Osteocyte (in vitro differentiated cells): ENCODE measurements at regions not wholly inside any gene's neighbourhood (a gene's known extent, or its start where the extent isn't known, plus 50 kb on each side); places are given as distances from the start of the nearest gene placed in this dataset.

Experiments
- DNase-seq: peaks from one replicate; pipeline ENCODE4 v3.0.0; 2021; ENCODE audit warnings: mixed read lengths; ENCODE audit not compliant: unreplicated experiment; ENCODE audit errors: extremely low spot score
- H3K27ac Mint-ChIP-seq: one replicate; pipeline ENCODE4 v1.8.0; 2021; ENCODE audit warnings: mild to moderate bottlenecking, mixed read lengths; ENCODE audit not compliant: unreplicated experiment
- H3K27me3 Mint-ChIP-seq: one replicate; pipeline ENCODE4 v1.8.0; 2021; ENCODE audit warnings: mixed read lengths; ENCODE audit not compliant: unreplicated experiment
- H3K36me3 Mint-ChIP-seq: one replicate; pipeline ENCODE4 v1.8.0; 2021; ENCODE audit warnings: mixed read lengths; ENCODE audit not compliant: unreplicated experiment
- H3K4me1 Mint-ChIP-seq: one replicate; pipeline ENCODE4 v1.8.0; 2021; ENCODE audit warnings: mixed read lengths; ENCODE audit not compliant: unreplicated experiment
- H3K4me3 Mint-ChIP-seq: one replicate; pipeline ENCODE4 v1.8.0; 2021; ENCODE audit warnings: mild to moderate bottlenecking, moderate library complexity, mixed read lengths; ENCODE audit not compliant: unreplicated experiment
- H3K9me3 Mint-ChIP-seq: one replicate; pipeline ENCODE4 v1.8.0; 2021; ENCODE audit warnings: mixed read lengths; ENCODE audit not compliant: unreplicated experiment
- CTCF ChIP-seq: fragments of 200-600 bp; sonication (generic); IDR thresholded peaks from 2 replicates; pipeline ENCODE4 v1.5.0; 2021; ENCODE audit warnings: antibody characterized with exemption, mild to moderate bottlenecking, moderate library complexity

- no peaks in the 10 kb centered on the region for H3K4me1 Mint-ChIP-seq
- no peak for DNase-seq
- H3K36me3 Mint-ChIP-seq: no peaks in the 10 kb centered on the region
- H3K4me3 Mint-ChIP-seq: no peak overlapping the region
- H3K27me3 Mint-ChIP-seq: no peaks in the 10 kb centered on the region
- no peak overlapping the region for H3K27ac Mint-ChIP-seq
- no peaks in the 10 kb centered on the region for H3K9me3 Mint-ChIP-seq
- TF ChIP-seq CTCF: no peak
Observed at GRCh38 chr9:27802418-27802817, 229.1 kb upstream of the C9orf72 start.

- H3K4me1 Mint-ChIP-seq: no peaks in the 10 kb centered on the region
Observed at GRCh38 chr9:27808864-27809263, 235.6 kb upstream of the C9orf72 start.

GRCh38 chr9:27817747-27818146 is 244.5 kb upstream of the C9orf72 start:
- Mint-ChIP-seq H3K27me3 (peaks cover 2% of the 10 kb centered on the region), H3K4me3 (no peak overlapping the region), H3K36me3 (no peaks in the 10 kb centered on the region), H3K9me3 (no peaks in the 10 kb centered on the region), H3K27ac (no peak overlapping the region), H3K4me1 (no peaks in the 10 kb centered on the region)
- TF ChIP-seq CTCF: no peak
- no peak for DNase-seq

More at GRCh38 chr9:27808864-27809263, 235.6 kb upstream of the C9orf72 start:
- DNase-seq: no peak
- Mint-ChIP-seq H3K36me3 (no peaks in the 10 kb centered on the region), H3K27ac (no peak overlapping the region), H3K9me3 (no peaks in the 10 kb centered on the region), H3K27me3 (no peaks in the 10 kb centered on the region), H3K4me3 (no peak overlapping the region)
- no peak for TF ChIP-seq CTCF

GRCh38 chr9:27818348-27818747 is 245.1 kb upstream of the C9orf72 start:
- no peak for DNase-seq
- Mint-ChIP-seq H3K27me3 (peaks cover 2% of the 10 kb centered on the region), H3K4me3 (no peak overlapping the region), H3K4me1 (no peaks in the 10 kb centered on the region), H3K36me3 (no peaks in the 10 kb centered on the region), H3K9me3 (no peaks in the 10 kb centered on the region), H3K27ac (no peak overlapping the region)
- TF ChIP-seq CTCF: no peak

- Mint-ChIP-seq H3K36me3 (no peaks in the 10 kb centered on the region), H3K27ac (no peak overlapping the region), H3K4me3 (no peak overlapping the region), H3K27me3 (no peaks in the 10 kb centered on the region), H3K9me3 (no peaks in the 10 kb centered on the region), H3K4me1 (no peaks in the 10 kb centered on the region)
- no peak for DNase-seq
- no peak for TF ChIP-seq CTCF
Observed at GRCh38 chr9:27828908-27829307, 255.6 kb upstream of the C9orf72 start.
